ENCODE measurements at regions not wholly inside any gene's neighbourhood (a gene's known extent, or its start where the extent isn't known, plus 50 kb on each side); places are given as distances from the start of the nearest gene placed in this dataset.

DNA sequence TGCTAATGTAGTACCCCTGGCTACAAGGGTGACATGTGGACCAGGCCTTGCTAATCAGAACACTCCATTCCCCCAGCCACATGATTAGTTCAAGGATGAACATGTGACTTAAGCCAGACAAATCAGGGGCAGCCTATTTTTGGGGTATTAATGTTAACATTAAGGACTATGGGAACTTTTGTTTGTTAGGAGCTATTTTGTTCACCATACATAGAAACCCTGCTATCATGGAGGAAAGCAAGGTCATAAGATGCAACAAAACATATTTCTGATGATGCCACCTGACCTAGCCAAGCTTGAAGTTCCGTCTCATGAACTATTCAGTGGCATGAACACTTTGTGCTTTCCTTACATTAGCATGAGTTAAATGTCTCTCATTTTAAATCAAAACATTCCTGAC, 90.8 kb upstream of the PELI2 start:
- TF ChIP-seq, protein P1, sequence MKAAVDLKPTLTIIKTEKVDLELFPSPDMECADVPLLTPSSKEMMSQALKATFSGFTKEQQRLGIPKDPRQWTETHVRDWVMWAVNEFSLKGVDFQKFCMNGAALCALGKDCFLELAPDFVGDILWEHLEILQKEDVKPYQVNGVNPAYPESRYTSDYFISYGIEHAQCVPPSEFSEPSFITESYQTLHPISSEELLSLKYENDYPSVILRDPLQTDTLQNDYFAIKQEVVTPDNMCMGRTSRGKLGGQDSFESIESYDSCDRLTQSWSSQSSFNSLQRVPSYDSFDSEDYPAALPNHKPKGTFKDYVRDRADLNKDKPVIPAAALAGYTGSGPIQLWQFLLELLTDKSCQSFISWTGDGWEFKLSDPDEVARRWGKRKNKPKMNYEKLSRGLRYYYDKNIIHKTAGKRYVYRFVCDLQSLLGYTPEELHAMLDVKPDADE (IDR thresholded peaks at IDR 0.05) = no peak
- TF ChIP-seq POLR2AphosphoS5 (IDR thresholded peaks at IDR 0.05; ENCODE audit: low read depth) (no peak), EZH2 (IDR thresholded peaks at IDR 0.05; ENCODE audit: low read depth, unreplicated experiment) (no peak), STAT1 (IDR thresholded peaks at IDR 0.05; ENCODE audit: unreplicated experiment) (no peak), JUNB (IDR thresholded peaks at IDR 0.05; ENCODE audit: unreplicated experiment) (no peak)
- no peak for ATAC-seq
- no peak for DNase-seq (ENCODE audit: low spot score)
- H3K27ac ChIP-seq (ENCODE audit: low read depth) = no peak overlapping the region
- H3K27me3 Mint-ChIP-seq (ENCODE audit: insufficient read depth, low read depth, poor library complexity) = peaks cover 2% of the 10 kb centered on the region
- H3K27me3 ChIP-seq (ENCODE audit: insufficient read depth) = no peaks in the 10 kb centered on the region
- no peak overlapping the region for H3K4me3 ChIP-seq
- H3K4me1 ChIP-seq (ENCODE audit: insufficient read depth) = peaks cover 4% of the 10 kb centered on the region; the same call in 1 of the 2 replicates
- H3K4me3 Mint-ChIP-seq = no peak overlapping the region
- no peaks in the 10 kb centered on the region for H4K20me1 ChIP-seq (replicated peaks; ENCODE audit: insufficient read depth)
- H3K4me2 ChIP-seq = no peak overlapping the region
- H3K4me1 Mint-ChIP-seq = peaks cover 7% of the 10 kb centered on the region; the same call in 2 of the 3 replicates
- H2AFZ ChIP-seq = no peak overlapping the region
- H3K36me3 Mint-ChIP-seq (ENCODE audit: low read depth) = no peaks in the 10 kb centered on the region
- H3F3A ChIP-seq (replicated peaks; ENCODE audit: low read depth) = no peaks in the 10 kb centered on the region
- no peak overlapping the region for H3K27ac Mint-ChIP-seq
- H3K9me2 ChIP-seq (ENCODE audit: insufficient read depth) = peaks cover 9% of the 10 kb centered on the region
- no peaks in the 10 kb centered on the region for H3K79me2 ChIP-seq (replicated peaks; ENCODE audit: insufficient read depth)
- no peaks in the 10 kb centered on the region for H3K36me3 ChIP-seq (ENCODE audit: insufficient read depth)
- H3K9me3 Mint-ChIP-seq = no peaks in the 10 kb centered on the region

DNA sequence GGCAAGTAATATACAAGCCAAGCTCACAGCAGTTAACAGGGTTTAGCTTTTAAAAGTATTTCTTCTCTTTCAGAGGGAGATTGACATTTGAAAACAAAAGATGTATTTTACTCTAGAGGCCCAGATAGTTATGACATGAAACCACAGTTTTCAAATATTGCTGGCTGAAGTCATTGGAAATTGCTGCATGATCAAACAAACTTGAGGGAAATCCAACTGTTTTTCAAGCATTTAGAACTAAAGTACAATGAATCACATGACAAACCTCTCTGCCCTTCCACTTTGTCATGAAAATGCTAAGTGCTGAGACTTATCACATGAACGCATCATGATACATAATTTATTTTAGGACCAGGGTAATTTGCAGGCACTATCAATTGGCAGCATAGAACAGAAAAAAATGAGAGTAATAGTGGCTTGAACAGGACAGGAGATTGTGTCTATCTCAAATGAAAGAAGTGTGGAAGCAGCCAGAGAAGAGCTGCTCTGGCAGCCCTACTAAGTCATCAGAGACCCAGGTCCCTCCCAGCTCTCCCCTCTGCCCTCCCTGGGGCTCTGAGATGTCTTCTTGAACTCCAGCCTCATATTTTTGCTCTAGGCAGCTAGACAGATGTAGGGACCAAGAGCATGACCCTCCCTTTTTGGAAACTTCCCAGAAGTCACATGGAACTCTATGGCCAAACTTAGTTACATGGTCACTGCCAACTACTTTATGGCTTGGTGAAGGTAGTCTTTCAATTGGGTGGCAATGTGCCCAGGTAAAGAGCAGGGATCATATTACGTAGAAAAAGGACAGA, 90.1 kb upstream of the PELI2 start:
- no peaks in the 10 kb centered on the region for H3F3A ChIP-seq (replicated peaks; ENCODE audit: low read depth)
- no peaks in the 10 kb centered on the region for H3K79me2 ChIP-seq (replicated peaks; ENCODE audit: insufficient read depth)
- Mint-ChIP-seq H3K4me1 (peaks cover 7% of the 10 kb centered on the region; the same call in 2 of the 3 replicates), H3K4me3 (no peak overlapping the region), H3K36me3 (ENCODE audit: low read depth) (no peaks in the 10 kb centered on the region), H3K27me3 (ENCODE audit: insufficient read depth, low read depth, poor library complexity) (peaks cover 2% of the 10 kb centered on the region), H3K9me3 (no peaks in the 10 kb centered on the region), H3K27ac (no peak overlapping the region)
- no peak overlapping the region for H3K27ac ChIP-seq (ENCODE audit: low read depth)
- H3K36me3 ChIP-seq (ENCODE audit: insufficient read depth) = no peaks in the 10 kb centered on the region
- no peak for DNase-seq (ENCODE audit: low spot score)
- ATAC-seq = no peak
- no peak overlapping the region for H2AFZ ChIP-seq
- H3K9me2 ChIP-seq (ENCODE audit: insufficient read depth) = peaks cover 9% of the 10 kb centered on the region
- no peaks in the 10 kb centered on the region for H3K27me3 ChIP-seq (ENCODE audit: insufficient read depth)
- H3K4me1 ChIP-seq (ENCODE audit: insufficient read depth) = peaks cover 4% of the 10 kb centered on the region; the same call in 1 of the 2 replicates
- H3K4me3 ChIP-seq = no peak overlapping the region
- H4K20me1 ChIP-seq (replicated peaks; ENCODE audit: insufficient read depth) = no peaks in the 10 kb centered on the region
- H3K4me2 ChIP-seq = no peak overlapping the region
- TF ChIP-seq EZH2 (IDR thresholded peaks at IDR 0.05; ENCODE audit: low read depth, unreplicated experiment) = no peak
- no peak for TF ChIP-seq EZH2phosphoT487 (IDR thresholded peaks at IDR 0.05; ENCODE audit: unreplicated experiment)
- no peak for TF ChIP-seq ZNF114 (CRISPR knock-in tag; IDR thresholded peaks at IDR 0.05)
- no peak for TF ChIP-seq STAT1 (IDR thresholded peaks at IDR 0.05; ENCODE audit: unreplicated experiment)
- no peak for TF ChIP-seq ZNF331 (CRISPR knock-in tag; IDR thresholded peaks at IDR 0.05; ENCODE audit: low read depth)
- TF ChIP-seq, protein P2, sequence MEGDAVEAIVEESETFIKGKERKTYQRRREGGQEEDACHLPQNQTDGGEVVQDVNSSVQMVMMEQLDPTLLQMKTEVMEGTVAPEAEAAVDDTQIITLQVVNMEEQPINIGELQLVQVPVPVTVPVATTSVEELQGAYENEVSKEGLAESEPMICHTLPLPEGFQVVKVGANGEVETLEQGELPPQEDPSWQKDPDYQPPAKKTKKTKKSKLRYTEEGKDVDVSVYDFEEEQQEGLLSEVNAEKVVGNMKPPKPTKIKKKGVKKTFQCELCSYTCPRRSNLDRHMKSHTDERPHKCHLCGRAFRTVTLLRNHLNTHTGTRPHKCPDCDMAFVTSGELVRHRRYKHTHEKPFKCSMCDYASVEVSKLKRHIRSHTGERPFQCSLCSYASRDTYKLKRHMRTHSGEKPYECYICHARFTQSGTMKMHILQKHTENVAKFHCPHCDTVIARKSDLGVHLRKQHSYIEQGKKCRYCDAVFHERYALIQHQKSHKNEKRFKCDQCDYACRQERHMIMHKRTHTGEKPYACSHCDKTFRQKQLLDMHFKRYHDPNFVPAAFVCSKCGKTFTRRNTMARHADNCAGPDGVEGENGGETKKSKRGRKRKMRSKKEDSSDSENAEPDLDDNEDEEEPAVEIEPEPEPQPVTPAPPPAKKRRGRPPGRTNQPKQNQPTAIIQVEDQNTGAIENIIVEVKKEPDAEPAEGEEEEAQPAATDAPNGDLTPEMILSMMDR (conservative IDR thresholded peaks at IDR 0.05; ENCODE audit: low read depth in 2 of 2) = no peak
- TF ChIP-seq, protein P3, sequence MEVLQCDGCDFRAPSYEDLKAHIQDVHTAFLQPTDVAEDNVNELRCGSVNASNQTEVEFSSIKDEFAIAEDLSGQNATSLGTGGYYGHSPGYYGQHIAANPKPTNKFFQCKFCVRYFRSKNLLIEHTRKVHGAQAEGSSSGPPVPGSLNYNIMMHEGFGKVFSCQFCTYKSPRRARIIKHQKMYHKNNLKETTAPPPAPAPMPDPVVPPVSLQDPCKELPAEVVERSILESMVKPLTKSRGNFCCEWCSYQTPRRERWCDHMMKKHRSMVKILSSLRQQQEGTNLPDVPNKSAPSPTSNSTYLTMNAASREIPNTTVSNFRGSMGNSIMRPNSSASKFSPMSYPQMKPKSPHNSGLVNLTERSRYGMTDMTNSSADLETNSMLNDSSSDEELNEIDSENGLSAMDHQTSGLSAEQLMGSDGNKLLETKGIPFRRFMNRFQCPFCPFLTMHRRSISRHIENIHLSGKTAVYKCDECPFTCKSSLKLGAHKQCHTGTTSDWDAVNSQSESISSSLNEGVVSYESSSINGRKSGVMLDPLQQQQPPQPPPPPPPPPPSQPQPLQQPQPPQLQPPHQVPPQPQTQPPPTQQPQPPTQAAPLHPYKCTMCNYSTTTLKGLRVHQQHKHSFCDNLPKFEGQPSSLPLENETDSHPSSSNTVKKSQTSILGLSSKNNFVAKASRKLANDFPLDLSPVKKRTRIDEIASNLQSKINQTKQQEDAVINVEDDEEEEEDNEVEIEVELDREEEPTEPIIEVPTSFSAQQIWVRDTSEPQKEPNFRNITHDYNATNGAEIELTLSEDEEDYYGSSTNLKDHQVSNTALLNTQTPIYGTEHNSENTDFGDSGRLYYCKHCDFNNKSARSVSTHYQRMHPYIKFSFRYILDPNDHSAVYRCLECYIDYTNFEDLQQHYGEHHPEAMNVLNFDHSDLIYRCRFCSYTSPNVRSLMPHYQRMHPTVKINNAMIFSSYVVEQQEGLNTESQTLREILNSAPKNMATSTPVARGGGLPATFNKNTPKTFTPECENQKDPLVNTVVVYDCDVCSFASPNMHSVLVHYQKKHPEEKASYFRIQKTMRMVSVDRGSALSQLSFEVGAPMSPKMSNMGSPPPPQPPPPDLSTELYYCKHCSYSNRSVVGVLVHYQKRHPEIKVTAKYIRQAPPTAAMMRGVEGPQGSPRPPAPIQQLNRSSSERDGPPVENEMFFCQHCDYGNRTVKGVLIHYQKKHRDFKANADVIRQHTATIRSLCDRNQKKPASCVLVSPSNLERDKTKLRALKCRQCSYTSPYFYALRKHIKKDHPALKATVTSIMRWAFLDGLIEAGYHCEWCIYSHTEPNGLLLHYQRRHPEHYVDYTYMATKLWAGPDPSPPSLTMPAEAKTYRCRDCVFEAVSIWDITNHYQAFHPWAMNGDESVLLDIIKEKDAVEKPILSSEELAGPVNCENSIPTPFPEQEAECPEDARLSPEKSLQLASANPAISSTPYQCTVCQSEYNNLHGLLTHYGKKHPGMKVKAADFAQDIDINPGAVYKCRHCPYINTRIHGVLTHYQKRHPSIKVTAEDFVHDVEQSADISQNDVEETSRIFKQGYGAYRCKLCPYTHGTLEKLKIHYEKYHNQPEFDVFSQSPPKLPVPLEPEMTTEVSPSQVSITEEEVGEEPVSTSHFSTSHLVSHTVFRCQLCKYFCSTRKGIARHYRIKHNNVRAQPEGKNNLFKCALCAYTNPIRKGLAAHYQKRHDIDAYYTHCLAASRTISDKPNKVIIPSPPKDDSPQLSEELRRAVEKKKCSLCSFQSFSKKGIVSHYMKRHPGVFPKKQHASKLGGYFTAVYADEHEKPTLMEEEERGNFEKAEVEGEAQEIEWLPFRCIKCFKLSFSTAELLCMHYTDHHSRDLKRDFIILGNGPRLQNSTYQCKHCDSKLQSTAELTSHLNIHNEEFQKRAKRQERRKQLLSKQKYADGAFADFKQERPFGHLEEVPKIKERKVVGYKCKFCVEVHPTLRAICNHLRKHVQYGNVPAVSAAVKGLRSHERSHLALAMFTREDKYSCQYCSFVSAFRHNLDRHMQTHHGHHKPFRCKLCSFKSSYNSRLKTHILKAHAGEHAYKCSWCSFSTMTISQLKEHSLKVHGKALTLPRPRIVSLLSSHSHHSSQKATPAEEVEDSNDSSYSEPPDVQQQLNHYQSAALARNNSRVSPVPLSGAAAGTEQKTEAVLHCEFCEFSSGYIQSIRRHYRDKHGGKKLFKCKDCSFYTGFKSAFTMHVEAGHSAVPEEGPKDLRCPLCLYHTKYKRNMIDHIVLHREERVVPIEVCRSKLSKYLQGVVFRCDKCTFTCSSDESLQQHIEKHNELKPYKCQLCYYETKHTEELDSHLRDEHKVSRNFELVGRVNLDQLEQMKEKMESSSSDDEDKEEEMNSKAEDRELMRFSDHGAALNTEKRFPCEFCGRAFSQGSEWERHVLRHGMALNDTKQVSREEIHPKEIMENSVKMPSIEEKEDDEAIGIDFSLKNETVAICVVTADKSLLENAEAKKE (CRISPR knock-in tag; IDR thresholded peaks at IDR 0.05) = no peak
- no peak for TF ChIP-seq JUNB (IDR thresholded peaks at IDR 0.05; ENCODE audit: unreplicated experiment)

All from GM23338 (cell line).